ENCODE measurements at regions not wholly inside any gene's neighbourhood (a gene's known extent, or its start where the extent isn't known, plus 50 kb on each side); places are given as distances from the start of the nearest gene placed in this dataset.

DNA sequence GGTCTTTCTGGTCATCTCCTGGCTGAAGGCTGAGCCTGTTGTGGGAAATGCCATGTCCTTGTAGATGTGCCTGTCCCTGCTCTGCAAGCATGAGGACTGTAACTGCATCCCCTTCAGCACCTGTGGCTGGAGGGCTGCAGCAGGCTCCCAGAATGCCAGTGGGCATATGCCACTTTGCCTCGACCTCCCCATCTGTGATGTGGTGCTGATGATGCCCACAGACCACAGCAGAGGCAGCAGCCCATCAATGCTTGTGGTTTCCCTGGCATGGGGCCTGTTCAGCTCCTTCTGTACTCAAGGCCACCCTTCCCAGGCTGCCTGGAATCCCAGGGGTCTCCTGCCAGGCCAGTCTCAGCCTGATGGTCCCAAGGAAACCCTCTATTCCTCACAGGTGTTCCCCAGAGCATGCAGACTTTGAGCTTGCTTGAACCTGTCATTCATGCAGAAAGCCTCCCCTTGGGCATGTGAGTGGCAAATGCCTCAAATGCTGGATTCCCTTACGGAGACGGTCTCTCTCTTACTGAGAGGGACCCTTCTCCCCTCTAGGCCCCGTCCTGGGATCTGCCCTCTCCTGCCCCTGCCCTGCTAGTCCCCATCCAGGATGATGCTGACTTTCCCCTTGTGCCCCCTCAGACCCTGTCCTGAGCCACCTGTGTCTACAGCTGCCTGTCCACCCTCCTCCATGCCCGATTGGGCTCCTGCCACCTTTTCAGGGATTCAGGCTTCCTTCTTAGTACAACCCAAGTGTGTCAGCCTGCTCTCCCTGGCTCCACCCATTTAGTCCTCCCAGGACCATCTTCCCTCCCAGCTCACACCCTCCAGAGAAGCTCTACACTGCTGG lies 50.9 kb upstream of the ANTXRL start:
- TF ChIP-seq JUND (IDR thresholded peaks at IDR 0.05; ENCODE audit: low read depth) = no peak
- in situ Hi-C loops (cut with HindIII; ENCODE audit: low pct_unique_long_range_greater_than_20kb, low sequenced_read_pairs) = no loop called here
- no peak for DNase-seq (ENCODE audit: low read depth in 1 of 2, low spot score in 1 of 2)

- TF ChIP-seq JUND (IDR thresholded peaks at IDR 0.05; ENCODE audit: low read depth) = no peak
- in situ Hi-C loops (cut with HindIII; ENCODE audit: low pct_unique_long_range_greater_than_20kb, low sequenced_read_pairs) = no loop called here
- no peak for DNase-seq (ENCODE audit: low read depth in 1 of 2, low spot score in 1 of 2)
Observed at GRCh38 chr10:46236546-46236887, 50.3 kb upstream of the ANTXRL start.

GRCh38 chr10:46236941-46237681 lies 49.7 kb upstream of the ANTXRL start:
- in situ Hi-C loops (cut with HindIII; ENCODE audit: low pct_unique_long_range_greater_than_20kb, low sequenced_read_pairs) = no loop called here
- no peak for TF ChIP-seq JUND (IDR thresholded peaks at IDR 0.05; ENCODE audit: low read depth)
- no peak for DNase-seq (ENCODE audit: low read depth in 1 of 2, low spot score in 1 of 2)

Measured in T47D (cell line).